HG03571 (cell line): ENCODE measurements at regions not wholly inside any gene's neighbourhood (a gene's known extent, or its start where the extent isn't known, plus 50 kb on each side); places are given as distances from the start of the nearest gene placed in this dataset.

Experiments
- ATAC-seq: cut with Tn5 transposase; IDR thresholded peaks from one replicate; pipeline ENCODE4 v1.9.1; 2021; ENCODE audit not compliant: unreplicated experiment

- no peak for ATAC-seq
These were observed 154.1 kb downstream of the NUP210 start for GRCh38 chr3:13266005-13266404.

GRCh38 chr3:13265507-13265906 is 154.6 kb downstream of the NUP210 start:
- no peak for ATAC-seq

GRCh38 chr3:13265016-13265415 is 155.1 kb downstream of the NUP210 start:
- no peak for ATAC-seq

- no peak for ATAC-seq
These were observed 155.7 kb downstream of the NUP210 start for GRCh38 chr3:13264468-13264795.

GRCh38 chr3:13263770-13264467 is 156.2 kb downstream of the NUP210 start:
- no peak for ATAC-seq

GRCh38 chr3:13262493-13263211 is 157.5 kb downstream of the NUP210 start:
- peak; percentile 47 for ATAC-seq

- ATAC-seq: no peak
These were observed 158.2 kb downstream of the NUP210 start for GRCh38 chr3:13261892-13262291.

GRCh38 chr3:13261104-13261830 is 158.9 kb downstream of the NUP210 start:
- no peak for ATAC-seq

GRCh38 chr3:13260259-13261103 is 159.6 kb downstream of the NUP210 start:
- no peak for ATAC-seq

GRCh38 chr3:13259831-13260230 is 160.3 kb downstream of the NUP210 start:
- ATAC-seq: no peak

GRCh38 chr3:13258986-13259514 is 161.1 kb downstream of the NUP210 start:
- no peak for ATAC-seq

- ATAC-seq: no peak
These were observed 161.8 kb downstream of the NUP210 start for GRCh38 chr3:13258280-13258679.

GRCh38 chr3:13257666-13258065 is 162.5 kb downstream of the NUP210 start:
- ATAC-seq: no peak

GRCh38 chr3:13256845-13257244 is 163.3 kb downstream of the NUP210 start:
- ATAC-seq: no peak

GRCh38 chr3:13254028-13254951 is 165.8 kb downstream of the NUP210 start:
- ATAC-seq: no peak

- ATAC-seq: no peak
These were observed 166.7 kb downstream of the NUP210 start for GRCh38 chr3:13253208-13253937.

- ATAC-seq: no peak
These were observed 167.9 kb downstream of the NUP210 start for GRCh38 chr3:13252207-13252606.

GRCh38 chr3:13251166-13251903 is 168.8 kb downstream of the NUP210 start:
- ATAC-seq: no peak
